Uterus (tissue), 3 donors: ENCODE measurements at regions not wholly inside any gene's neighbourhood (a gene's known extent, or its start where the extent isn't known, plus 50 kb on each side); places are given as distances from the start of the nearest gene placed in this dataset.

ENCODE experiments used
- DNase-seq, 2 donors: peaks; one replicate each; pipeline ENCODE4 v3.0.0-alpha.2; 2019 to 2020
- H3K27ac ChIP-seq, 2 donors: fragments of 200-600 bp; sonication (generic); 1 replicate in 1 of 2; 2 replicates in 1 of 2; pipeline ENCODE4 v1.5.1; 2016 to 2018
- H3K27me3 ChIP-seq, 2 donors: fragments of 200-600 bp; sonication (generic); one replicate each; pipeline ENCODE4 v1.5.1; 2018 to 2019; ENCODE audit warnings: control low read depth in 1 of 2
- H3K36me3 ChIP-seq, 2 donors: fragments of 200-600 bp; sonication (generic); one replicate each; pipeline ENCODE4 v1.5.1; 2019; ENCODE audit warnings: control low read depth in 1 of 2
- H3K4me1 ChIP-seq, 2 donors: fragments of 200-600 bp; sonication (generic); one replicate each; pipeline ENCODE4 v1.5.1; 2018 to 2019; ENCODE audit warnings: control low read depth in 1 of 2
- H3K4me3 ChIP-seq, 2 donors: fragments of 200-600 bp; sonication (generic); 1 replicate in 1 of 2; 2 replicates in 1 of 2; pipeline ENCODE4 v1.5.1; 2018 to 2019; ENCODE audit warnings: mild to moderate bottlenecking in 1 of 2
- H3K9me3 ChIP-seq, 2 donors: fragments of 200-600 bp; sonication (generic); one replicate each; pipeline ENCODE4 v1.5.1; 2019; ENCODE audit warnings: control low read depth in 1 of 2
- POLR2A ChIP-seq, 2 donors: fragments of 450-650 bp; IDR thresholded peaks; one replicate each; pipeline ENCODE4 v1.6.1; 2016; ENCODE audit warnings: antibody characterized with exemption in 2 of 2, mild to moderate bottlenecking in 1 of 2, moderate library complexity in 1 of 2
- intact Hi-C: fragments of 100-400 bp; cut with DNase I; formaldehyde crosslinking; loops from one replicate; pipeline ENCODE4 v1.15.1; 2023; ENCODE audit warnings: low total_unique reads
- TF ChIP-seq, protein P1 (sequence below), 4 experiments: fragments of 200-600 bp in 2 of 4; fragments of 450-650 bp in 2 of 4; sonication (generic) in 2 of 4; IDR thresholded peaks; one replicate each; pipeline ENCODE4 v1.5.1; 2016 to 2019; ENCODE audit warnings: antibody characterized with exemption in 4 of 4, mild to moderate bottlenecking in 2 of 4, moderate library complexity in 1 of 4
- donor health status: DM: yes; HTN: yes; CAD: no.

DNA sequence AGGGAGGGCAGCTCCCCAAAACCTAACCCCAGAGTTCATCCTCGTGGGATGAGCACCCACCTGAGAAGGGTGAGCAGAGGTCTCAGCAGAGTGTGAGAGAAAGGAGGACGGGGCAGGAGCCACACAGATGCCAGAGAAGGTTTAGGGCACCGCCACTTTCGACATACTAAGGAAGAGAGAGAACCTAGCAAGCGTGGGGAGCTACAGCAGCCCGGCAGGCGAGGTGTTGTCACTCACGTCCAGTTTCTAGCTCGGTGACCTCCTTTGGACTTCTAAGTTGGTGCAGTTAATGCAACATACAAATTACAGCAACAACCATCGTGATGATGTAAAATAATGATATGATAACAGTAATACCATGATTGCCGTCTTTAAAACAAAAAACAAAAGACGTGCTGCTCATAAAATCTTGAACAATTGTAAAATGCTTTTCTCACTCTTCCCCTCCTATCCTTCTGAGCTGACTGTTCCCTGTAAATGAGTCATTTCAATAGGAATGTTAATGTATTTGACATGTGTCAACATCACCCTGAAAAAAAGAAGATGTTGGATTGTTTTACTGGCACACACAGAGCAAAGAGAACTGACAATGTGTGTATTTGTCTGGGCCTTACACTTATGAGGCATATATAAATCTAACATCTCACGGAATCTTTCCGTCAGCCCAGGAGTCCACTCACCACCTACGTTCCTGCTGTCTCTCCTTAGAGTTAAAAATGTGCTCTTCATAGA, 158.2 kb upstream of the MAF start:
- no peaks in the 10 kb centered on the region for H3K36me3 ChIP-seq
- no peaks in the 10 kb centered on the region for H3K4me1 ChIP-seq
- intact Hi-C loops: no loop called here
- H3K27me3 ChIP-seq: no peaks in the 10 kb centered on the region
- H3K9me3 ChIP-seq: no peaks in the 10 kb centered on the region
- H3K27ac ChIP-seq: no peak overlapping the region
- no peak overlapping the region for H3K4me3 ChIP-seq
- TF ChIP-seq, protein P1, sequence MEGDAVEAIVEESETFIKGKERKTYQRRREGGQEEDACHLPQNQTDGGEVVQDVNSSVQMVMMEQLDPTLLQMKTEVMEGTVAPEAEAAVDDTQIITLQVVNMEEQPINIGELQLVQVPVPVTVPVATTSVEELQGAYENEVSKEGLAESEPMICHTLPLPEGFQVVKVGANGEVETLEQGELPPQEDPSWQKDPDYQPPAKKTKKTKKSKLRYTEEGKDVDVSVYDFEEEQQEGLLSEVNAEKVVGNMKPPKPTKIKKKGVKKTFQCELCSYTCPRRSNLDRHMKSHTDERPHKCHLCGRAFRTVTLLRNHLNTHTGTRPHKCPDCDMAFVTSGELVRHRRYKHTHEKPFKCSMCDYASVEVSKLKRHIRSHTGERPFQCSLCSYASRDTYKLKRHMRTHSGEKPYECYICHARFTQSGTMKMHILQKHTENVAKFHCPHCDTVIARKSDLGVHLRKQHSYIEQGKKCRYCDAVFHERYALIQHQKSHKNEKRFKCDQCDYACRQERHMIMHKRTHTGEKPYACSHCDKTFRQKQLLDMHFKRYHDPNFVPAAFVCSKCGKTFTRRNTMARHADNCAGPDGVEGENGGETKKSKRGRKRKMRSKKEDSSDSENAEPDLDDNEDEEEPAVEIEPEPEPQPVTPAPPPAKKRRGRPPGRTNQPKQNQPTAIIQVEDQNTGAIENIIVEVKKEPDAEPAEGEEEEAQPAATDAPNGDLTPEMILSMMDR (IDR thresholded peaks at IDR 0.05): no peak
- no peak for DNase-seq

DNA sequence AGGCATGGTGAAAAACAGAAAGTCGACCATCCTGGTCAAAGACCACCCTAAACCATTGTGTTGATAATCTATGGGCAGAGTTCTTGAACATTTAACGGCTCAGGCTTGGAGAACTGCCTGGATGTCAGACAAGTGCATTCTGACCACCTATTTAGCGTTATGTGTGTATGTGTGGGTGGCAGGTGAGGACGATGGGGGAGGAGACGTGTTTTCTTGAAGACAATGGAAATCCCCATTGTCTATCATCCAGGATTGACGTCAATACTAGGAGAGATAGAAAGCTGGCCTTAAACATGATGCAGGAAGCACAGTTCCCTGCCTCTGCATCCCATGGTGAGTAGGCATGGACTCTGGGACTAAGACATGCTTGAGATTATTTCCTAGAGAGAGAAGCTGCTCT, 157.4 kb upstream of the MAF start:
- Histone ChIP-seq H3K9me3 (no peaks in the 10 kb centered on the region), H3K27me3 (no peaks in the 10 kb centered on the region), H3K4me1 (peaks cover 0 to 8% of the 10 kb centered on the region in 2 donors), H3K4me3 (no peak overlapping the region), H3K27ac (no peak overlapping the region), H3K36me3 (no peaks in the 10 kb centered on the region)
- TF ChIP-seq, protein P1 (IDR thresholded peaks at IDR 0.05): no peak
- TF ChIP-seq POLR2A (IDR thresholded peaks at IDR 0.05): no peak
- no peak for DNase-seq
- intact Hi-C loops: no loop called here

DNA sequence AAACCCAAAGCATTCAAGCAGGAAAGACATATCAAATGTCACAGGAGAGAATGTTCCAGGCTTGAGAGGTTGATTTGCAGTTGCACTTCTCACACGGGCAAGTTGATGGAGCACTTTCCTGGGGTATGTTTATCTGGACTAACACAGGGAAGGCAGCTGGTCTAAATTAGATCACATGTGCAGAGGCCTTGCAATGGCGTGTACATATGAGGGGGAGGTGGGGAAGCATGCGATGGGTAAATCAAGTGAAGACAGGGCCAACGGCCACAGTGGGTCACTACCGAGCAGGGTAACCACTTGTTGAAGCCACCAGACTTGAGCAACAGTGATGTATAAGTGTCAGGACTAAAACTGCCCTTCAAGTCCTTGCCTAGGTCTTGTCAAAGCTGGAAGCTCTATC, 156.6 kb upstream of the MAF start:
- H3K4me3 ChIP-seq: no peak overlapping the region
- intact Hi-C loops: no loop called here
- H3K27ac ChIP-seq: no peak overlapping the region
- no peaks in the 10 kb centered on the region for H3K36me3 ChIP-seq
- H3K27me3 ChIP-seq: no peaks in the 10 kb centered on the region
- no peaks in the 10 kb centered on the region for H3K9me3 ChIP-seq
- peaks cover 0 to 12% of the 10 kb centered on the region in 2 donors for H3K4me1 ChIP-seq
- DNase-seq: no peak
- TF ChIP-seq, protein P1 (IDR thresholded peaks at IDR 0.05): no peak
- TF ChIP-seq POLR2A (IDR thresholded peaks at IDR 0.05): no peak

DNA sequence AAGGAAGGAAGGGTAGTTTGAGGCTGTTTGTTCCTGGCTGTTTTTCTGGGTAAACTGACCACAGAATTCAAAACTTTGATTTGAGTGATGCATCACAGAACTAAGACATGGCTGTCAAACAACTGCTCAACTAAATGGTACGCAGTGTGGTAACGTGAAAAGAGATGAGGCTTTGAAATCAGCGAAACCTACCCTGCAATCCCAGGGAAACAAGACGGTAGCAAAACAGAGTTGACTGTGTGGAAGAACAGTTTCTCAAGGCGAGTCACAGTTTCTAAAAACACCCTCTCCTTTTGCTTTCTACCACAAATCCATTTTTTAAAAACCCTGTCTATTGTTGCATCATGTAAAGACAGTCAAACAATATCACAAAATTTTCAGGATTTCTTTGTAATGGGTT, 156.0 kb upstream of the MAF start:
- DNase-seq: no peak
- TF ChIP-seq, protein P1 (IDR thresholded peaks at IDR 0.05): no peak
- TF ChIP-seq POLR2A (IDR thresholded peaks at IDR 0.05): no peak
- intact Hi-C loops: no loop called here
- Histone ChIP-seq H3K4me1 (peaks cover 0 to 12% of the 10 kb centered on the region in 2 donors), H3K4me3 (no peak overlapping the region), H3K9me3 (no peaks in the 10 kb centered on the region), H3K27me3 (no peaks in the 10 kb centered on the region), H3K36me3 (no peaks in the 10 kb centered on the region), H3K27ac (no peak overlapping the region)

DNA sequence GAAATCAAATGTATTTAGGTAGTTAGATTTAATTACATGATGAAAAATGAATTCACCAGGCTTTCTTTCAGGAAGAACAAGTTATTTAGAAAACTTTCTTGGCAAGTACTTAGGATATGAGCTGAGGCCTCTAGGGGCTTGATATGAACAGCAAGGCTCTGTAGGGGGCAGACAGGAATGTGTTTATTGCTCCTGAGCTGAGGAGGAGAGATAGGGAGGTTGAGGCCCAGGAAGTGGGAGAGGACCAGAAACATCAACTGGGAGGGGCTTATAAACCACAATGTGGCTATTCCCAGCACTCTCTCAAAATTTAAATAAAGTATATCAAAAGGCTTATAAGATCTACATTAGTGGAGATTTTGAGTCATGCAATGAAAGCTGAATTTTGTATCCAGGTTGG, 154.0 kb upstream of the MAF start:
- Histone ChIP-seq H3K36me3 (no peaks in the 10 kb centered on the region), H3K27ac (peak overlapping the region; percentile 71 to 83), H3K27me3 (no peaks in the 10 kb centered on the region), H3K9me3 (no peaks in the 10 kb centered on the region), H3K4me1 (peaks cover 0 to 12% of the 10 kb centered on the region in 2 donors), H3K4me3 (no peak overlapping the region)
- no peak for DNase-seq
- TF ChIP-seq POLR2A (IDR thresholded peaks at IDR 0.05): no peak
- TF ChIP-seq, protein P1 (IDR thresholded peaks at IDR 0.05): no peak
- intact Hi-C loops: no loop called here
